Mesenchymal stem cell (in vitro differentiated cells and primary cell): ENCODE measurements at regions not wholly inside any gene's neighbourhood (a gene's known extent, or its start where the extent isn't known, plus 50 kb on each side); places are given as distances from the start of the nearest gene placed in this dataset.

Experiments
- DNase-seq: peaks from one replicate; pipeline ENCODE4 v3.0.0-alpha.2; 2013
- H2AFZ ChIP-seq: one replicate; pipeline ENCODE4 v1.6.1; 2013; ENCODE audit warnings: low read depth, mild to moderate bottlenecking, control low read depth, inconsistent platforms, low read length, moderate library complexity
- H2AK5ac ChIP-seq: 2 replicates; pipeline ENCODE4 v1.6.1; 2013; ENCODE audit warnings: low read length, moderate library complexity, mild to moderate bottlenecking, inconsistent platforms; ENCODE audit not compliant: severe bottlenecking
- H2BK120ac ChIP-seq: one replicate; pipeline ENCODE4 v1.6.1; 2013; ENCODE audit warnings: low read depth, mild to moderate bottlenecking, inconsistent platforms, low read length, moderate library complexity
- H2BK12ac ChIP-seq, 2 experiments: one replicate each; pipeline ENCODE4 v1.6.1; 2013; ENCODE audit warnings: inconsistent platforms in 2 of 2, low read length in 2 of 2, mild to moderate bottlenecking in 2 of 2, moderate library complexity in 2 of 2, control low read depth in 1 of 2
- H2BK15ac ChIP-seq: one replicate; pipeline ENCODE4 v1.6.1; 2013; ENCODE audit warnings: mild to moderate bottlenecking, low read depth, inconsistent platforms; ENCODE audit not compliant: poor library complexity, severe bottlenecking
- H2BK5ac ChIP-seq: 2 replicates; pipeline ENCODE4 v1.6.1; 2013; ENCODE audit warnings: low read depth, mild to moderate bottlenecking, low read length, control low read depth, inconsistent platforms; ENCODE audit not compliant: poor library complexity, severe bottlenecking
- H3K14ac ChIP-seq, 2 experiments: one replicate each; pipeline ENCODE4 v1.6.1; 2013; ENCODE audit warnings: inconsistent platforms in 2 of 2, low read length in 2 of 2, control low read depth in 1 of 2, mild to moderate bottlenecking in 1 of 2, moderate library complexity in 1 of 2
- H3K18ac ChIP-seq, 2 experiments: one replicate each; pipeline ENCODE4 v1.6.1; 2013; ENCODE audit warnings: inconsistent platforms in 2 of 2, low read length in 2 of 2, control low read depth in 1 of 2, low read depth in 1 of 2, mild to moderate bottlenecking in 1 of 2
- H3K23ac ChIP-seq, 2 experiments: one replicate each; pipeline ENCODE4 v1.6.1; 2013; ENCODE audit warnings: inconsistent platforms in 2 of 2, low read length in 2 of 2, mild to moderate bottlenecking in 2 of 2, moderate library complexity in 2 of 2, control low read depth in 1 of 2
- H3K27ac ChIP-seq: 2 replicates; pipeline ENCODE4 v1.5.1; 2013; ENCODE audit warnings: mild to moderate bottlenecking, moderate library complexity, low read length, control low read depth, inconsistent platforms; ENCODE audit not compliant: poor library complexity, severe bottlenecking
- H3K27me3 ChIP-seq, 2 experiments: 2 replicates each; pipeline versions ENCODE4 v1.6.1 to v1.7.0; 2013; ENCODE audit warnings: low read length in 2 of 2, mild to moderate bottlenecking in 2 of 2, moderate library complexity in 2 of 2, control low read depth in 1 of 2, inconsistent platforms in 1 of 2; ENCODE audit not compliant: control insufficient read depth in 1 of 2, insufficient read depth in 1 of 2
- H3K36me3 ChIP-seq, 2 experiments: 2 replicates each; pipeline versions ENCODE4 v1.6.1 to v1.7.0; 2013; ENCODE audit warnings: low read length in 2 of 2, control low read depth in 1 of 2, inconsistent platforms in 1 of 2, low read depth in 1 of 2, mild to moderate bottlenecking in 1 of 2; ENCODE audit not compliant: insufficient read depth in 2 of 2, control insufficient read depth in 1 of 2
- H3K4ac ChIP-seq, 2 experiments: one replicate each; pipeline ENCODE4 v1.6.1; 2013; ENCODE audit warnings: inconsistent platforms in 2 of 2, low read length in 2 of 2, mild to moderate bottlenecking in 2 of 2, moderate library complexity in 2 of 2, control low read depth in 1 of 2, low read depth in 1 of 2
- H3K4me1 ChIP-seq: 2 replicates; pipeline ENCODE4 v1.6.1; 2013; ENCODE audit warnings: low read depth, low read length, control low read depth; ENCODE audit not compliant: control insufficient read depth, insufficient read depth
- H3K4me2 ChIP-seq: 2 replicates; pipeline ENCODE4 v1.6.1; 2013; ENCODE audit warnings: low read length, mild to moderate bottlenecking, inconsistent platforms; ENCODE audit not compliant: poor library complexity, severe bottlenecking
- H3K4me3 ChIP-seq, 2 experiments: 2 replicates each; pipeline versions ENCODE4 v1.5.1 to v1.7.0; 2013; ENCODE audit warnings: low read length in 2 of 2, mild to moderate bottlenecking in 2 of 2, control low read depth in 1 of 2, low read depth in 1 of 2; ENCODE audit not compliant: insufficient read depth in 1 of 2
- H3K79me1 ChIP-seq: replicated peaks from 2 replicates; pipeline ENCODE4 v1.6.1; 2013; ENCODE audit warnings: mild to moderate bottlenecking, control low read depth, low read length, inconsistent platforms; ENCODE audit not compliant: poor library complexity, severe bottlenecking
- H3K9ac ChIP-seq: 2 replicates; pipeline ENCODE4 v1.7.0; 2013; ENCODE audit warnings: mild to moderate bottlenecking, low read length, moderate library complexity
- H3K9me3 ChIP-seq: 2 replicates; pipeline ENCODE4 v1.7.0; 2013; ENCODE audit warnings: mild to moderate bottlenecking, low read length; ENCODE audit not compliant: control insufficient read depth
- H4K8ac ChIP-seq: one replicate; pipeline ENCODE4 v1.6.1; 2013; ENCODE audit warnings: inconsistent platforms, mild to moderate bottlenecking, low read length, moderate library complexity
- H4K91ac ChIP-seq: one replicate; pipeline ENCODE4 v1.6.1; 2013; ENCODE audit warnings: mild to moderate bottlenecking, low read length, inconsistent platforms
- WGBS: methylation state at CpG from one replicate; pipeline ENCODE4 v1.1.7; 2013; ENCODE audit warnings: mixed read lengths; 5-methylcytosine and 5-hydroxymethylcytosine counted together

DNA sequence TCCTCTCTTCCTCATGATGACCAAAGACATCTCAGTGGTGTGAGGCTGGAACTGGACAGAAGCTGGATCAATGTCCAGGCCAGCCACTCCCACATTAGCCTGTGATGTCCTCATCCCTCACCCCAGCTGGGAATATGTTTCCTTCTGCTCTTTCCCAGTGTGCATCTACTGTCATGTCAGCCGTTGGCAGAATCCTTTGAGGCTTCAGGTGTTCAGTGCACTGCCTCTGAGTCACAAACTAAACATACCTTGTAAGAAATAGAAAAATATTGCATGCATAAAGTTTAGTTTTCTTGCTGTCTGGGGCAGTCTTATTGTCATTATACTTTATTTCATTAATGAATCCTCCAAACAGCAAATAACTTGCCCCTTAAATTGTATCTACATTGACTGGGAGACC lies 161.6 kb upstream of the RASGRP1 start:
- Histone ChIP-seq H2AFZ (no peak overlapping the region), H3K36me3 (no peaks in the 10 kb centered on the region), H3K4me1 (peaks cover 5% of the 10 kb centered on the region), H3K4me3 (no peak overlapping the region), H3K23ac (no peak overlapping the region), H2BK120ac (no peak overlapping the region), H2BK12ac (no peak overlapping the region), H2BK5ac (no peak overlapping the region), H3K9me3 (no peaks in the 10 kb centered on the region), H3K18ac (no peak overlapping the region), H4K8ac (no peak overlapping the region), H3K27me3 (peaks cover 0 to 8% of the 10 kb centered on the region in 2 experiments), H3K27ac (no peak overlapping the region), H3K9ac (no peak overlapping the region), H3K79me1 (no peaks in the 10 kb centered on the region), H3K4me2 (no peak overlapping the region), H3K4ac (no peak overlapping the region), H2BK15ac (no peak overlapping the region), H4K91ac (no peak overlapping the region), H3K14ac (no peak overlapping the region), H2AK5ac (no peak overlapping the region)
- WGBS: no CpG with 5 or more reads among the region's 1 CpG
- no peak for DNase-seq

DNA sequence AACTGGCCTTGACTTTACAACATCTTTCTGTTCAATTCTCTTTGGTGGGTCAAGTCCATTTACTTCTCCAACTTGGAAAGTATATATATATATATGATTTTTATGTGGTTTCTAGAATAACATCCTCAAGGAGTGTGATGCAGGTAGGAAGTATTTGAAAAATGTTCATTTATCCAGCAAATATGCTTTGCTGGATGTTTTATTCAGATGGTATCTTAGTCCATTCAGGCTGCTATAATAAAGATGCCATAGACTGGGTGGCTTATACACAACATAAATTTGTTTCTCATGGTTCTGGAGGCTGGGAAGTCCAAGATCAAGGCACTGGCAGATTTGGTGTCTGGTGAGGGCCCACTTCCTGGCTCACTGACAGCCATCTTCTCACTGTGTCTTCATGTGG lies 168.7 kb upstream of the RASGRP1 start:
- H3K79me1 ChIP-seq: no peaks in the 10 kb centered on the region
- no peak overlapping the region for H2AFZ ChIP-seq
- H3K27me3 ChIP-seq: peaks cover 0 to 9% of the 10 kb centered on the region in 2 experiments
- no peak overlapping the region for H2BK12ac ChIP-seq
- H3K9me3 ChIP-seq: peaks cover 6% of the 10 kb centered on the region
- no peak overlapping the region for H4K8ac ChIP-seq
- no peak overlapping the region for H2AK5ac ChIP-seq
- DNase-seq: no peak
- no peak overlapping the region for H2BK15ac ChIP-seq
- H3K4me3 ChIP-seq: no peak overlapping the region
- H3K14ac ChIP-seq: no peak overlapping the region
- no peaks in the 10 kb centered on the region for H3K36me3 ChIP-seq
- H3K27ac ChIP-seq: no peak overlapping the region
- no peak overlapping the region for H3K18ac ChIP-seq
- H3K9ac ChIP-seq: no peak overlapping the region
- no peak overlapping the region for H3K4ac ChIP-seq
- no peak overlapping the region for H2BK120ac ChIP-seq
- no peak overlapping the region for H2BK5ac ChIP-seq
- H3K4me2 ChIP-seq: no peak overlapping the region
- H4K91ac ChIP-seq: no peak overlapping the region
- no peaks in the 10 kb centered on the region for H3K4me1 ChIP-seq
- H3K23ac ChIP-seq: no peak overlapping the region

DNA sequence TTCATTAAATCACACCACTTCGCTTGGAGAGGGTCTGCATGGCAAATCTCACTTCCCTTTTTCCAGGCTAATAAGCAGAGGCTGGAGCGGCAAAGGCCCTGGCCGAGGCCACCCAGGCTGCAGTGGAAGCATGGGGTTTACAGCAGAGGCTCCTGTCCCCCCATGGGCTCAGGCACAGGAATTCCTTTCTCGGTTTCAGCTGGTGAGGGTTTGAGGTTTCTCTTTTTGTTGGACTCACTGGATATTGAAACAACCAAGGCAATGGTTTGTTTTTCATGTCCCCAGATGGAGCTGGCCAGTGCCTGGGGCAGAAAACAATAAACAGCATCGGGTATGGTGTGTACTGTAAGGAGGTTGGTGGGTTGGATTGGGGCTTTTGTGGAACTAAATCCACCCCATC lies 175.6 kb upstream of the RASGRP1 start:
- no peak for DNase-seq
- Histone ChIP-seq H3K4me1 (no peaks in the 10 kb centered on the region), H3K18ac (no peak overlapping the region), H3K23ac (no peak overlapping the region), H2BK12ac (no peak overlapping the region), H3K9ac (no peak overlapping the region), H3K14ac (no peak overlapping the region), H4K91ac (no peak overlapping the region), H3K4me2 (no peak overlapping the region), H3K27ac (no peak overlapping the region), H3K4ac (no peak overlapping the region), H3K27me3 (peaks cover 0 to 26% of the 10 kb centered on the region in 2 experiments), H4K8ac (no peak overlapping the region), H3K9me3 (no peaks in the 10 kb centered on the region), H2AK5ac (no peak overlapping the region), H2BK15ac (no peak overlapping the region), H3K36me3 (no peaks in the 10 kb centered on the region), H2BK120ac (no peak overlapping the region), H2AFZ (no peak overlapping the region), H3K4me3 (no peak overlapping the region), H3K79me1 (no peaks in the 10 kb centered on the region), H2BK5ac (no peak overlapping the region)
- WGBS: 92% methylated on average over 4 of the region's 5 CpGs

DNA sequence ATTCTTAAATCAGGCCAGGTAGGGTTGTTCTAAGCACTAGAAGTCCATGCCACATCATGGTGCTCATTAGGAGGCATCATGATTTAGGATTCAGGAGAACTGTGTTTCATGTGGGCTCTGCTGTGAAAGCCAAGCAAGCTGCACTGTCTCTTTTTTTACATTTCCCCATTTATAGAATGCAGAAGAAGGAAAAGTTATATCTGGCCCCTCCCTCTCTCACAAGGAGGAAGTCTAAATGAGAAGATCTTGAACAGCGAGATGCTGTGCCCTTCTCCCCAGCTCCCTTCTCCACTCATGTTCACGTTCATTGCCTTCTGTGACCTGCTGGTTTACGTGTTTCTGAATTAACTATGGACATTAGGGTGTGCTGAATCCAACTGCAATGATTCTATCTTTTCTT lies 178.5 kb upstream of the RASGRP1 start:
- no peaks in the 10 kb centered on the region for H3K9me3 ChIP-seq
- DNase-seq: no peak
- no peak overlapping the region for H3K23ac ChIP-seq
- no peak overlapping the region for H3K4me3 ChIP-seq
- no peak overlapping the region for H2AK5ac ChIP-seq
- no peak overlapping the region for H3K14ac ChIP-seq
- H3K79me1 ChIP-seq: no peaks in the 10 kb centered on the region
- WGBS: 100% methylated on average over 1 of the region's 3 CpGs
- no peak overlapping the region for H2BK120ac ChIP-seq
- no peaks in the 10 kb centered on the region for H3K4me1 ChIP-seq
- peak overlapping the region in 1 of 2 experiments; percentile 19 for H3K18ac ChIP-seq
- H3K4ac ChIP-seq: no peak overlapping the region
- H2BK12ac ChIP-seq: no peak overlapping the region
- no peak overlapping the region for H4K91ac ChIP-seq
- H2BK5ac ChIP-seq: no peak overlapping the region
- peaks cover 0 to 26% of the 10 kb centered on the region in 2 experiments for H3K27me3 ChIP-seq
- no peak overlapping the region for H3K9ac ChIP-seq
- H3K4me2 ChIP-seq: no peak overlapping the region
- H4K8ac ChIP-seq: no peak overlapping the region
- no peak overlapping the region for H3K27ac ChIP-seq
- no peak overlapping the region for H2BK15ac ChIP-seq
- no peaks in the 10 kb centered on the region for H3K36me3 ChIP-seq
- H2AFZ ChIP-seq: no peak overlapping the region
